H1 (cell line): ENCODE measurements at regions not wholly inside any gene's neighbourhood (a gene's known extent, or its start where the extent isn't known, plus 50 kb on each side); places are given as distances from the start of the nearest gene placed in this dataset.

Experiments
- CTCF ChIA-PET: fragments of 300-600 bp; sonication (Branson Sonifier 250); formaldehyde crosslinking; loops from one replicate; lab custom pipeline; 2021; ENCODE audit not compliant: partially characterized antibody; lab: Charles Lee
- POLR2A ChIA-PET: fragments of 300-600 bp; sonication (Branson Sonifier 250); formaldehyde crosslinking; loops from one replicate; lab custom pipeline; 2021; ENCODE audit warnings: inconsistent platforms; ENCODE audit not compliant: partially characterized antibody; lab: Charles Lee
- DNase-seq, 2 experiments: peaks; one replicate each; pipeline versions ENCODE4 v3.0.0 to v3.0.0-alpha.2; 2010 to 2022; ENCODE audit warnings: low spot score in 2 of 2, low read depth in 1 of 2, mixed read lengths in 1 of 2
- FAIRE-seq: peaks from 2 replicates; lab custom pipeline; 2011; peaks lifted over from hg19 to GRCh38; lab: Jason Lieb, UNC
- H2AFZ ChIP-seq: 2 replicates; pipeline ENCODE4 v1.8.1; 2012; ENCODE audit warnings: low read length, inconsistent platforms
- H2AK5ac ChIP-seq: 2 replicates; pipeline ENCODE4 v1.6.1; 2013; ENCODE audit warnings: low read depth, low read length
- H2BK120ac ChIP-seq: replicated peaks from 2 replicates; pipeline ENCODE3; 2013; ENCODE audit warnings: low read depth, low read length, inconsistent platforms
- H2BK12ac ChIP-seq: 2 replicates; pipeline ENCODE4 v1.6.1; 2013; ENCODE audit warnings: low read depth, low read length
- H2BK15ac ChIP-seq: 2 replicates; pipeline ENCODE4 v1.6.1; 2013; ENCODE audit warnings: low read length
- H2BK20ac ChIP-seq: 2 replicates; pipeline ENCODE4 v1.6.1; 2013; ENCODE audit warnings: low read length
- H2BK5ac ChIP-seq: 2 replicates; pipeline ENCODE4 v1.6.1; 2013; ENCODE audit warnings: low read depth, low read length
- H3K14ac ChIP-seq: 2 replicates; pipeline ENCODE4 v1.6.1; 2013; ENCODE audit warnings: inconsistent platforms; ENCODE audit not compliant: insufficient read length
- H3K18ac ChIP-seq: 2 replicates; pipeline ENCODE4 v1.6.1; 2013; ENCODE audit warnings: low read length; ENCODE audit errors: extremely low read depth
- H3K23ac ChIP-seq: 2 replicates; pipeline ENCODE4 v1.6.1; 2013; ENCODE audit warnings: inconsistent platforms; ENCODE audit not compliant: insufficient read length
- H3K23me2 ChIP-seq: 2 replicates; pipeline ENCODE4 v1.6.1; 2013; ENCODE audit warnings: low read depth, low read length
- H3K27ac ChIP-seq: 2 replicates; pipeline ENCODE4 v1.6.1; 2011; ENCODE audit warnings: low read depth, low read length, inconsistent platforms
- H3K27me3 ChIP-seq, 4 experiments: replicated peaks in 1 of 4; 1 replicate in 1 of 4; 2 replicates in 3 of 4; pipeline versions ENCODE4 v1.6.1 to v1.8.1; 2011 to 2013; ENCODE audit warnings: low read length in 3 of 4, mild to moderate bottlenecking in 3 of 4, inconsistent platforms in 2 of 4, mixed read lengths in 2 of 4, moderate library complexity in 1 of 4; ENCODE audit not compliant: control insufficient read depth in 3 of 4, insufficient read depth in 3 of 4; ENCODE audit errors: extremely low read depth in 1 of 4
- H3K36me3 ChIP-seq, 4 experiments: 2 replicates each; pipeline versions ENCODE4 v1.6.1 to v1.8.1; 2011 to 2013; ENCODE audit warnings: mild to moderate bottlenecking in 4 of 4, low read length in 3 of 4, moderate library complexity in 2 of 4, control low read depth in 1 of 4, inconsistent platforms in 1 of 4; ENCODE audit not compliant: insufficient read depth in 4 of 4, control insufficient read depth in 2 of 4
- H3K4ac ChIP-seq: replicated peaks from 2 replicates; pipeline ENCODE3; 2013; ENCODE audit warnings: low read length, low read depth, mixed read lengths, inconsistent platforms; ENCODE audit not compliant: insufficient read length
- H3K4me1 ChIP-seq, 4 experiments: replicated peaks in 1 of 4; 1 replicate in 1 of 4; 2 replicates in 3 of 4; pipeline versions ENCODE4 v1.6.1 to v1.8.1; 2011 to 2013; ENCODE audit warnings: low read length in 3 of 4, inconsistent platforms in 2 of 4, mixed read lengths in 1 of 4; ENCODE audit not compliant: insufficient read depth in 4 of 4, control insufficient read depth in 3 of 4
- H3K4me2 ChIP-seq, 2 experiments: 2 replicates each; pipeline versions ENCODE4 v1.6.1 to v1.8.1; 2011 to 2013; ENCODE audit warnings: low read depth in 2 of 2, low read length in 2 of 2, control low read depth in 1 of 2, inconsistent platforms in 1 of 2, mild to moderate bottlenecking in 1 of 2; ENCODE audit not compliant: insufficient read depth in 1 of 2
- H3K4me3 ChIP-seq, 4 experiments: fragments of 200-600, 300-600 bp in 1 of 4; sonication (generic), shearing (Covaris generic), sonication (Bioruptor Twin) in 1 of 4; 2 replicates each; pipeline versions ENCODE4 v1.5.1 to v1.8.1; 2011 to 2016; ENCODE audit warnings: low read length in 4 of 4, low read depth in 3 of 4, control low read depth in 2 of 4, inconsistent platforms in 2 of 4, mild to moderate bottlenecking in 2 of 4, mixed read lengths in 1 of 4, moderate library complexity in 1 of 4; ENCODE audit not compliant: insufficient read depth in 2 of 4; ENCODE audit errors: extremely low read depth in 1 of 4
- H3K56ac ChIP-seq: replicated peaks from 2 replicates; pipeline ENCODE3; 2013; ENCODE audit warnings: low read depth, mild to moderate bottlenecking, mixed read lengths, low read length, inconsistent platforms; ENCODE audit not compliant: insufficient read length
- H3K79me1 ChIP-seq: 2 replicates; pipeline ENCODE4 v1.6.1; 2013; ENCODE audit warnings: low read depth, low read length, control low read depth
- H3K79me2 ChIP-seq, 2 experiments: 2 replicates each; pipeline versions ENCODE4 v1.6.1 to v1.8.1; 2012 to 2013; ENCODE audit warnings: low read length in 2 of 2, mild to moderate bottlenecking in 2 of 2, inconsistent platforms in 1 of 2; ENCODE audit not compliant: insufficient read depth in 2 of 2, control insufficient read depth in 1 of 2
- H3K9ac ChIP-seq, 4 experiments: replicated peaks in 1 of 4; 1 replicate in 1 of 4; 2 replicates in 3 of 4; pipeline versions ENCODE4 v1.6.1 to v1.8.1; 2011 to 2013; ENCODE audit warnings: low read depth in 3 of 4, low read length in 3 of 4, control low read depth in 2 of 4, mild to moderate bottlenecking in 2 of 4, moderate library complexity in 2 of 4, inconsistent platforms in 1 of 4; ENCODE audit errors: extremely low read depth in 1 of 4
- H3K9me3 ChIP-seq, 2 experiments: 2 replicates each; pipeline versions ENCODE4 v1.6.1 to v1.8.1; 2012 to 2013; ENCODE audit warnings: mild to moderate bottlenecking in 2 of 2, moderate library complexity in 2 of 2, control low read depth in 1 of 2, inconsistent platforms in 1 of 2, low read depth in 1 of 2, low read length in 1 of 2, mixed read lengths in 1 of 2; ENCODE audit not compliant: insufficient read depth in 2 of 2
- H4K20me1 ChIP-seq, 2 experiments: replicated peaks in 1 of 2; 2 replicates each; pipeline versions ENCODE3 to v1.8.1; 2011 to 2013; ENCODE audit warnings: inconsistent platforms in 2 of 2, low read length in 2 of 2, mild to moderate bottlenecking in 1 of 2; ENCODE audit not compliant: insufficient read depth in 2 of 2, control insufficient read depth in 1 of 2
- H4K5ac ChIP-seq: 2 replicates; pipeline ENCODE4 v1.6.1; 2013; ENCODE audit warnings: low read length, low read depth, mixed read lengths, inconsistent platforms; ENCODE audit not compliant: insufficient read length
- H4K8ac ChIP-seq: 2 replicates; pipeline ENCODE4 v1.8.0; 2013; ENCODE audit warnings: mild to moderate bottlenecking, moderate library complexity, low read length, inconsistent platforms; ENCODE audit not compliant: insufficient read depth; ENCODE audit errors: extremely low read depth
- H4K91ac ChIP-seq: replicated peaks from 2 replicates; pipeline ENCODE3; 2013; ENCODE audit warnings: low read length, mixed read lengths, inconsistent platforms; ENCODE audit not compliant: insufficient read length
- CHD1 ChIP-seq: IDR thresholded peaks from 2 replicates; pipeline ENCODE4 v1.6.1; 2012; ENCODE audit warnings: low read depth, low read length, improper control_type of control experiment
- CTCF ChIP-seq, 3 experiments: IDR thresholded peaks; 1 replicate in 2 of 3; 2 replicates in 1 of 3; pipeline versions ENCODE4 v1.5.1 to v1.6.1; 2011; ENCODE audit warnings: low read length in 3 of 3, mild to moderate bottlenecking in 3 of 3, inconsistent platforms in 2 of 3, low read depth in 1 of 3, moderate library complexity in 1 of 3; ENCODE audit not compliant: insufficient read depth in 1 of 3; ENCODE audit errors: control extremely low read depth in 1 of 3
- EGR1 ChIP-seq: IDR thresholded peaks from 2 replicates; pipeline ENCODE4 v1.6.1; 2011; ENCODE audit warnings: low read depth, low read length, borderline replicate concordance
- GABPA ChIP-seq: IDR thresholded peaks from 2 replicates; pipeline ENCODE4 v1.6.1; 2011; ENCODE audit warnings: mild to moderate bottlenecking, low read length, moderate library complexity, borderline replicate concordance; ENCODE audit not compliant: insufficient read depth
- GTF2F1 ChIP-seq: IDR thresholded peaks from 2 replicates; pipeline ENCODE4 v1.6.1; 2012; ENCODE audit warnings: low read depth, low read length, improper control_type of control experiment, borderline replicate concordance
- HDAC6 ChIP-seq: IDR thresholded peaks from one replicate; pipeline ENCODE4 v1.7.1; 2012; ENCODE audit warnings: low read depth, mild to moderate bottlenecking, inconsistent platforms, low read length, moderate library complexity
- JUN ChIP-seq: IDR thresholded peaks from 2 replicates; pipeline ENCODE4 v1.6.1; 2011; ENCODE audit warnings: low read depth, mild to moderate bottlenecking, improper control_type of control experiment, low read length
- KDM5A ChIP-seq: fragments of 200-600 bp; IDR thresholded peaks from 2 replicates; pipeline ENCODE4 v1.7.1; 2012; ENCODE audit warnings: mild to moderate bottlenecking, low read length, inconsistent platforms, mixed read lengths
- PHF8 ChIP-seq: fragments of 200-600 bp; sonication (generic); conservative IDR thresholded peaks from 2 replicates; pipeline ENCODE4 v1.7.1; 2012; ENCODE audit warnings: low read depth, mild to moderate bottlenecking, inconsistent platforms, low read length, moderate library complexity
- POLR2AphosphoS5 ChIP-seq: IDR thresholded peaks from 2 replicates; pipeline ENCODE4 v1.6.1; 2011; ENCODE audit warnings: low read depth, low read length
- SP2 ChIP-seq: IDR thresholded peaks from 2 replicates; pipeline ENCODE4 v1.6.1; 2012; ENCODE audit warnings: mild to moderate bottlenecking, low read length, inconsistent platforms
- WGBS, 2 experiments: shearing (Covaris generic) in 1 of 2; methylation state at CpG; one replicate each; pipeline versions ENCODE4 v1.1.6 to v1.1.7; 2013 to 2015; ENCODE audit warnings: low lambda C conversion rate in 2 of 2, mixed read lengths in 2 of 2, inconsistent platforms in 1 of 2, low coverage in 1 of 2, missing lambda C conversion rate in 1 of 2; ENCODE audit not compliant: insufficient replicate concordance in 2 of 2, insufficient coverage in 1 of 2, insufficient read length in 1 of 2; ENCODE audit errors: extremely low coverage in 1 of 2, missing lambda C conversion rate in 1 of 2; 5-methylcytosine and 5-hydroxymethylcytosine counted together

- Histone ChIP-seq H3K79me2 (no peaks in the 10 kb centered on the region), H3K36me3 (no peaks in the 10 kb centered on the region), H3K4ac (no peak overlapping the region), H3K14ac (no peak overlapping the region), H3K27me3 (no peaks in the 10 kb centered on the region), H2BK12ac (no peak overlapping the region), H3K23me2 (no peaks in the 10 kb centered on the region), H3K56ac (no peak overlapping the region), H2BK20ac (no peak overlapping the region), H4K20me1 (no peaks in the 10 kb centered on the region), H4K91ac (no peak overlapping the region), H3K4me2 (no peak overlapping the region), H2BK15ac (no peak overlapping the region), H4K5ac (no peak overlapping the region), H2AFZ (no peak overlapping the region), H3K4me1 (peaks cover 0 to 2% (median 0%) of the 10 kb centered on the region in 4 experiments; a peak in 2 of 7 replicates), H4K8ac (no peak overlapping the region), H2BK120ac (no peak overlapping the region), H3K79me1 (no peaks in the 10 kb centered on the region), H3K23ac (no peak overlapping the region), H2AK5ac (no peak overlapping the region), H3K18ac (no peak overlapping the region), H3K9ac (no peak overlapping the region), H3K9me3 (no peaks in the 10 kb centered on the region), H3K27ac (no peak overlapping the region), H3K4me3 (no peak overlapping the region), H2BK5ac (no peak overlapping the region)
- FAIRE-seq: no peak
- 80% methylated on average over 3 of the region's 3 CpGs; no CpG with 5 or more reads in 1 of the 2 experiments for WGBS, 2 experiments
- ChIA-PET POLR2A (no interaction called here), CTCF (interaction anchor here (0.6 kb wide), 1 partner anchor 186 kb away, joined by 3 read pairs; no protein-coding TSS in a partner anchor)
- no peak for DNase-seq
- no peak for TF ChIP-seq JUN
- no peak for TF ChIP-seq GABPA
- no peak for TF ChIP-seq CTCF (IDR thresholded peaks at IDR 0.05; ENCODE audit: control extremely low read depth in 1 of 3, insufficient read depth in 1 of 3, low read depth in 1 of 3, low read length in 3 of 3)
- no peak for TF ChIP-seq CHD1
- TF ChIP-seq GTF2F1: no peak
- no peak for TF ChIP-seq EGR1
- TF ChIP-seq KDM5A: no peak
- TF ChIP-seq SP2: no peak
- TF ChIP-seq PHF8: no peak
- TF ChIP-seq POLR2AphosphoS5: no peak
- TF ChIP-seq HDAC6: no peak
Observed at GRCh38 chr5:125134216-125135081, 388.0 kb upstream of the ZNF608 start.
